H1 (cell line): ENCODE measurements at regions not wholly inside any gene's neighbourhood (a gene's known extent, or its start where the extent isn't known, plus 50 kb on each side); places are given as distances from the start of the nearest gene placed in this dataset.

Experiments used
- CTCF ChIA-PET: fragments of 300-600 bp; sonication (Branson Sonifier 250); formaldehyde crosslinking; loops from one replicate; lab custom pipeline; 2021; ENCODE audit not compliant: partially characterized antibody; lab: Charles Lee
- POLR2A ChIA-PET: fragments of 300-600 bp; sonication (Branson Sonifier 250); formaldehyde crosslinking; loops from one replicate; lab custom pipeline; 2021; ENCODE audit warnings: inconsistent platforms; ENCODE audit not compliant: partially characterized antibody; lab: Charles Lee
- DNase-seq, 2 experiments: peaks; one replicate each; pipeline versions ENCODE4 v3.0.0 to v3.0.0-alpha.2; 2010 to 2022; ENCODE audit warnings: low spot score in 2 of 2, low read depth in 1 of 2, mixed read lengths in 1 of 2
- FAIRE-seq: peaks from 2 replicates; lab custom pipeline; 2011; peaks lifted over from hg19 to GRCh38; lab: Jason Lieb, UNC
- H2AFZ ChIP-seq: 2 replicates; pipeline ENCODE4 v1.8.1; 2012; ENCODE audit warnings: low read length, inconsistent platforms
- H2AK5ac ChIP-seq: 2 replicates; pipeline ENCODE4 v1.6.1; 2013; ENCODE audit warnings: low read depth, low read length
- H2BK120ac ChIP-seq: replicated peaks from 2 replicates; pipeline ENCODE3; 2013; ENCODE audit warnings: low read depth, low read length, inconsistent platforms
- H2BK12ac ChIP-seq: 2 replicates; pipeline ENCODE4 v1.6.1; 2013; ENCODE audit warnings: low read depth, low read length
- H2BK15ac ChIP-seq: 2 replicates; pipeline ENCODE4 v1.6.1; 2013; ENCODE audit warnings: low read length
- H2BK20ac ChIP-seq: 2 replicates; pipeline ENCODE4 v1.6.1; 2013; ENCODE audit warnings: low read length
- H2BK5ac ChIP-seq: 2 replicates; pipeline ENCODE4 v1.6.1; 2013; ENCODE audit warnings: low read depth, low read length
- H3K14ac ChIP-seq: 2 replicates; pipeline ENCODE4 v1.6.1; 2013; ENCODE audit warnings: inconsistent platforms; ENCODE audit not compliant: insufficient read length
- H3K18ac ChIP-seq: 2 replicates; pipeline ENCODE4 v1.6.1; 2013; ENCODE audit warnings: low read length; ENCODE audit errors: extremely low read depth
- H3K23ac ChIP-seq: 2 replicates; pipeline ENCODE4 v1.6.1; 2013; ENCODE audit warnings: inconsistent platforms; ENCODE audit not compliant: insufficient read length
- H3K23me2 ChIP-seq: 2 replicates; pipeline ENCODE4 v1.6.1; 2013; ENCODE audit warnings: low read depth, low read length
- H3K27ac ChIP-seq: 2 replicates; pipeline ENCODE4 v1.6.1; 2011; ENCODE audit warnings: low read depth, low read length, inconsistent platforms
- H3K27me3 ChIP-seq, 4 experiments: replicated peaks in 1 of 4; 1 replicate in 1 of 4; 2 replicates in 3 of 4; pipeline versions ENCODE4 v1.6.1 to v1.8.1; 2011 to 2013; ENCODE audit warnings: low read length in 3 of 4, mild to moderate bottlenecking in 3 of 4, inconsistent platforms in 2 of 4, mixed read lengths in 2 of 4, moderate library complexity in 1 of 4; ENCODE audit not compliant: control insufficient read depth in 3 of 4, insufficient read depth in 3 of 4; ENCODE audit errors: extremely low read depth in 1 of 4
- H3K36me3 ChIP-seq, 4 experiments: 2 replicates each; pipeline versions ENCODE4 v1.6.1 to v1.8.1; 2011 to 2013; ENCODE audit warnings: mild to moderate bottlenecking in 4 of 4, low read length in 3 of 4, moderate library complexity in 2 of 4, control low read depth in 1 of 4, inconsistent platforms in 1 of 4; ENCODE audit not compliant: insufficient read depth in 4 of 4, control insufficient read depth in 2 of 4
- H3K4ac ChIP-seq: replicated peaks from 2 replicates; pipeline ENCODE3; 2013; ENCODE audit warnings: low read length, low read depth, mixed read lengths, inconsistent platforms; ENCODE audit not compliant: insufficient read length
- H3K4me1 ChIP-seq, 4 experiments: replicated peaks in 1 of 4; 1 replicate in 1 of 4; 2 replicates in 3 of 4; pipeline versions ENCODE4 v1.6.1 to v1.8.1; 2011 to 2013; ENCODE audit warnings: low read length in 3 of 4, inconsistent platforms in 2 of 4, mixed read lengths in 1 of 4; ENCODE audit not compliant: insufficient read depth in 4 of 4, control insufficient read depth in 3 of 4
- H3K4me2 ChIP-seq, 2 experiments: 2 replicates each; pipeline versions ENCODE4 v1.6.1 to v1.8.1; 2011 to 2013; ENCODE audit warnings: low read depth in 2 of 2, low read length in 2 of 2, control low read depth in 1 of 2, inconsistent platforms in 1 of 2, mild to moderate bottlenecking in 1 of 2; ENCODE audit not compliant: insufficient read depth in 1 of 2
- H3K4me3 ChIP-seq, 4 experiments: fragments of 200-600, 300-600 bp in 1 of 4; sonication (generic), shearing (Covaris generic), sonication (Bioruptor Twin) in 1 of 4; 2 replicates each; pipeline versions ENCODE4 v1.5.1 to v1.8.1; 2011 to 2016; ENCODE audit warnings: low read length in 4 of 4, low read depth in 3 of 4, control low read depth in 2 of 4, inconsistent platforms in 2 of 4, mild to moderate bottlenecking in 2 of 4, mixed read lengths in 1 of 4, moderate library complexity in 1 of 4; ENCODE audit not compliant: insufficient read depth in 2 of 4; ENCODE audit errors: extremely low read depth in 1 of 4
- H3K56ac ChIP-seq: replicated peaks from 2 replicates; pipeline ENCODE3; 2013; ENCODE audit warnings: low read depth, mild to moderate bottlenecking, mixed read lengths, low read length, inconsistent platforms; ENCODE audit not compliant: insufficient read length
- H3K79me1 ChIP-seq: 2 replicates; pipeline ENCODE4 v1.6.1; 2013; ENCODE audit warnings: low read depth, low read length, control low read depth
- H3K79me2 ChIP-seq, 2 experiments: 2 replicates each; pipeline versions ENCODE4 v1.6.1 to v1.8.1; 2012 to 2013; ENCODE audit warnings: low read length in 2 of 2, mild to moderate bottlenecking in 2 of 2, inconsistent platforms in 1 of 2; ENCODE audit not compliant: insufficient read depth in 2 of 2, control insufficient read depth in 1 of 2
- H3K9ac ChIP-seq, 4 experiments: replicated peaks in 1 of 4; 1 replicate in 1 of 4; 2 replicates in 3 of 4; pipeline versions ENCODE4 v1.6.1 to v1.8.1; 2011 to 2013; ENCODE audit warnings: low read depth in 3 of 4, low read length in 3 of 4, control low read depth in 2 of 4, mild to moderate bottlenecking in 2 of 4, moderate library complexity in 2 of 4, inconsistent platforms in 1 of 4; ENCODE audit errors: extremely low read depth in 1 of 4
- H3K9me3 ChIP-seq, 2 experiments: 2 replicates each; pipeline versions ENCODE4 v1.6.1 to v1.8.1; 2012 to 2013; ENCODE audit warnings: mild to moderate bottlenecking in 2 of 2, moderate library complexity in 2 of 2, control low read depth in 1 of 2, inconsistent platforms in 1 of 2, low read depth in 1 of 2, low read length in 1 of 2, mixed read lengths in 1 of 2; ENCODE audit not compliant: insufficient read depth in 2 of 2
- H4K20me1 ChIP-seq, 2 experiments: replicated peaks in 1 of 2; 2 replicates each; pipeline versions ENCODE3 to v1.8.1; 2011 to 2013; ENCODE audit warnings: inconsistent platforms in 2 of 2, low read length in 2 of 2, mild to moderate bottlenecking in 1 of 2; ENCODE audit not compliant: insufficient read depth in 2 of 2, control insufficient read depth in 1 of 2
- H4K5ac ChIP-seq: 2 replicates; pipeline ENCODE4 v1.6.1; 2013; ENCODE audit warnings: low read length, low read depth, mixed read lengths, inconsistent platforms; ENCODE audit not compliant: insufficient read length
- H4K8ac ChIP-seq: 2 replicates; pipeline ENCODE4 v1.8.0; 2013; ENCODE audit warnings: mild to moderate bottlenecking, moderate library complexity, low read length, inconsistent platforms; ENCODE audit not compliant: insufficient read depth; ENCODE audit errors: extremely low read depth
- H4K91ac ChIP-seq: replicated peaks from 2 replicates; pipeline ENCODE3; 2013; ENCODE audit warnings: low read length, mixed read lengths, inconsistent platforms; ENCODE audit not compliant: insufficient read length
- BRCA1 ChIP-seq: IDR thresholded peaks from 2 replicates; pipeline ENCODE4 v1.6.1; 2012; ENCODE audit warnings: low read depth, low read length, improper control_type of control experiment
- CBX5 ChIP-seq: fragments of 300-800, 300-1000 bp; sonication (generic); IDR thresholded peaks from 2 replicates; pipeline ENCODE4 v1.7.1; 2016; ENCODE audit warnings: antibody characterized with exemption, low read length, low read depth
- EGR1 ChIP-seq: IDR thresholded peaks from 2 replicates; pipeline ENCODE4 v1.6.1; 2011; ENCODE audit warnings: low read depth, low read length, borderline replicate concordance
- GTF2F1 ChIP-seq: IDR thresholded peaks from 2 replicates; pipeline ENCODE4 v1.6.1; 2012; ENCODE audit warnings: low read depth, low read length, improper control_type of control experiment, borderline replicate concordance
- JUND ChIP-seq: IDR thresholded peaks from 2 replicates; pipeline ENCODE4 v1.6.1; 2011; ENCODE audit warnings: mild to moderate bottlenecking, improper control_type of control experiment, low read length
- SRF ChIP-seq: IDR thresholded peaks from 2 replicates; pipeline ENCODE4 v1.6.1; 2011; ENCODE audit warnings: mild to moderate bottlenecking, low read depth, low read length, moderate library complexity
- TAF1 ChIP-seq: IDR thresholded peaks from 2 replicates; pipeline ENCODE4 v1.6.1; 2011; ENCODE audit warnings: mild to moderate bottlenecking, low read depth, low read length
- WGBS, 2 experiments: shearing (Covaris generic) in 1 of 2; methylation state at CpG; one replicate each; pipeline versions ENCODE4 v1.1.6 to v1.1.7; 2013 to 2015; ENCODE audit warnings: low lambda C conversion rate in 2 of 2, mixed read lengths in 2 of 2, inconsistent platforms in 1 of 2, low coverage in 1 of 2, missing lambda C conversion rate in 1 of 2; ENCODE audit not compliant: insufficient replicate concordance in 2 of 2, insufficient coverage in 1 of 2, insufficient read length in 1 of 2; ENCODE audit errors: extremely low coverage in 1 of 2, missing lambda C conversion rate in 1 of 2; 5-methylcytosine and 5-hydroxymethylcytosine counted together

DNA sequence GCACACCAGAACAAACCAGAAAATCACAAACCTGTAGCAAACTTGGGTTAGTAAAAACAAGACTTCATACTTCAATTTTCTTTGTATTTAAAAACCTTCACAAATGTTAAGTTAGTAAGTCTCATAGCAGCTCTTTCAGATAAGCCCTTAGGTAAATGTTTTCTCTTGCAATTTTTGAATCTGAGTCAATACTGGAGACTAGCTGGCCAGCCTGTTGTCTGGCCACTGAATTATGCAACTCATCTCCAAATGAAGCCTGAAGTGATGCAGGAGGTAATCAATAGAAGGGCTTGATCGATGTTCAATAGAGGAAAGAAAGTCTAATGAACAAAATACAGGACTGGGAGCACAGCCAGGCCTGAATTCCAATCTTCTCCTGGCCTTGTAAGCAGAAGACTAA, 465.2 kb downstream of the LRIG3 start:
- Histone ChIP-seq H3K9ac (no peak overlapping the region), H3K27me3 (no peaks in the 10 kb centered on the region; a peak in 1 of 7 replicates), H2BK12ac (no peak overlapping the region), H3K4me1 (peaks cover 0 to 6% (median 2%) of the 10 kb centered on the region in 4 experiments; a peak in 3 of 7 replicates), H2BK15ac (no peak overlapping the region), H2BK5ac (no peak overlapping the region), H3K4me3 (no peak overlapping the region), H3K23ac (no peak overlapping the region), H3K23me2 (no peaks in the 10 kb centered on the region), H3K36me3 (no peaks in the 10 kb centered on the region), H4K8ac (no peak overlapping the region), H2AFZ (no peak overlapping the region), H3K14ac (no peak overlapping the region), H3K18ac (no peak overlapping the region), H3K4ac (no peak overlapping the region), H4K5ac (no peak overlapping the region), H4K91ac (no peak overlapping the region), H2AK5ac (no peak overlapping the region), H2BK120ac (no peak overlapping the region), H3K27ac (no peak overlapping the region), H3K56ac (no peak overlapping the region), H3K4me2 (no peak overlapping the region), H2BK20ac (no peak overlapping the region), H3K9me3 (no peaks in the 10 kb centered on the region), H4K20me1 (no peaks in the 10 kb centered on the region), H3K79me2 (no peaks in the 10 kb centered on the region), H3K79me1 (no peaks in the 10 kb centered on the region)
- 89% methylated on average over 1 of the region's 1 CpG; no CpG with 5 or more reads in 1 of the 2 experiments for WGBS, 2 experiments
- CTCF ChIA-PET = interaction anchor here (1.0 kb wide), 1 partner anchor 14 kb away, joined by 4 read pairs; no protein-coding TSS in a partner anchor
- POLR2A ChIA-PET = no interaction called here
- no peak for DNase-seq
- FAIRE-seq = no peak
- TF ChIP-seq EGR1 (no peak), TAF1 (no peak), JUND (no peak), CBX5 (no peak), GTF2F1 (no peak), SRF (no peak), BRCA1 (no peak)
